ENCODE measurements at regions not wholly inside any gene's neighbourhood (a gene's known extent, or its start where the extent isn't known, plus 50 kb on each side); places are given as distances from the start of the nearest gene placed in this dataset.

GRCh38 chr3:182524711-182525401 lies 268.4 kb upstream of the ATP11B start:
- no peak for ATAC-seq
- H3K4me3 Mint-ChIP-seq, result no peak overlapping the region
- no peaks in the 10 kb centered on the region for H3K36me3 Mint-ChIP-seq
- WGBS (ENCODE audit: insufficient coverage), result 72% methylated on average over 5 of the region's 5 CpGs
- intact Hi-C loops (cut with micrococcal nuclease), result no loop called here
- H3K4me1 Mint-ChIP-seq, result no peaks in the 10 kb centered on the region
- H3K27me3 Mint-ChIP-seq (ENCODE audit: low read depth in 2 of 2), result no peaks in the 10 kb centered on the region
- no peak overlapping the region for H3K4me3 ChIP-seq (ENCODE audit: low read length)
- H3K4me1 ChIP-seq (ENCODE audit: control insufficient read depth, insufficient read depth, low read length), result no peaks in the 10 kb centered on the region
- no peak for TF ChIP-seq CTCF (IDR thresholded peaks at IDR 0.05)
- H3K27ac ChIP-seq (ENCODE audit: low read length), result no peak overlapping the region
- no peaks in the 10 kb centered on the region for H3K36me3 ChIP-seq (ENCODE audit: control insufficient read depth, insufficient read depth, low read length)
- H3K27me3 ChIP-seq (ENCODE audit: control insufficient read depth, insufficient read depth, low read length), result no peaks in the 10 kb centered on the region
- peaks cover 0 to 4% of the 10 kb centered on the region in 2 donors for H3K9me3 Mint-ChIP-seq
- H3K9me3 ChIP-seq (ENCODE audit: control insufficient read depth, insufficient read depth, low read length), result no peaks in the 10 kb centered on the region
- DNase-seq, result no peak
- H3K27ac Mint-ChIP-seq, result no peak overlapping the region

- Mint-ChIP-seq H3K4me3 (no peak overlapping the region), H3K9me3 (peaks cover 0 to 7% of the 10 kb centered on the region in 2 donors), H3K27me3 (ENCODE audit: low read depth in 2 of 2) (no peaks in the 10 kb centered on the region), H3K4me1 (no peaks in the 10 kb centered on the region), H3K36me3 (no peaks in the 10 kb centered on the region), H3K27ac (no peak overlapping the region)
- Histone ChIP-seq H3K4me1 (ENCODE audit: control insufficient read depth, insufficient read depth, low read length) (no peaks in the 10 kb centered on the region), H3K27me3 (ENCODE audit: control insufficient read depth, insufficient read depth, low read length) (no peaks in the 10 kb centered on the region), H3K4me3 (ENCODE audit: low read length) (no peak overlapping the region), H3K9me3 (ENCODE audit: control insufficient read depth, insufficient read depth, low read length) (no peaks in the 10 kb centered on the region), H3K27ac (ENCODE audit: low read length) (no peak overlapping the region), H3K36me3 (ENCODE audit: control insufficient read depth, insufficient read depth, low read length) (no peaks in the 10 kb centered on the region)
- no peak for TF ChIP-seq CTCF (IDR thresholded peaks at IDR 0.05)
- ATAC-seq, result no peak
- 73% methylated on average over 3 of the region's 4 CpGs for WGBS (ENCODE audit: insufficient coverage)
- intact Hi-C loops (cut with micrococcal nuclease), result no loop called here
- no peak for DNase-seq
Observed at GRCh38 chr3:182525766-182526374, 267.4 kb upstream of the ATP11B start.

GRCh38 chr3:182527745-182528144 lies 265.6 kb upstream of the ATP11B start:
- H3K36me3 ChIP-seq (ENCODE audit: control insufficient read depth, insufficient read depth, low read length), result no peaks in the 10 kb centered on the region
- H3K27ac Mint-ChIP-seq, result no peak overlapping the region
- no peaks in the 10 kb centered on the region for H3K27me3 ChIP-seq (ENCODE audit: control insufficient read depth, insufficient read depth, low read length)
- H3K36me3 Mint-ChIP-seq, result no peaks in the 10 kb centered on the region
- ATAC-seq (no peak), DNase-seq (no peak)
- H3K4me1 ChIP-seq (ENCODE audit: control insufficient read depth, insufficient read depth, low read length), result no peaks in the 10 kb centered on the region
- intact Hi-C loops (cut with micrococcal nuclease), result no loop called here
- peaks cover 0 to 7% of the 10 kb centered on the region in 2 donors for H3K9me3 Mint-ChIP-seq
- H3K4me3 Mint-ChIP-seq, result no peak overlapping the region
- TF ChIP-seq CTCF (IDR thresholded peaks at IDR 0.05), result no peak
- H3K4me3 ChIP-seq (ENCODE audit: low read length), result no peak overlapping the region
- no peaks in the 10 kb centered on the region for H3K27me3 Mint-ChIP-seq (ENCODE audit: low read depth in 2 of 2)
- no peaks in the 10 kb centered on the region for H3K4me1 Mint-ChIP-seq
- no peak overlapping the region for H3K27ac ChIP-seq (ENCODE audit: low read length)
- H3K9me3 ChIP-seq (ENCODE audit: control insufficient read depth, insufficient read depth, low read length), result no peaks in the 10 kb centered on the region

GRCh38 chr3:182530316-182530715 lies 263.0 kb upstream of the ATP11B start:
- no peak for DNase-seq
- no peaks in the 10 kb centered on the region for H3K27me3 ChIP-seq (ENCODE audit: control insufficient read depth, insufficient read depth, low read length)
- H3K4me1 Mint-ChIP-seq, result no peaks in the 10 kb centered on the region
- H3K9me3 ChIP-seq (ENCODE audit: control insufficient read depth, insufficient read depth, low read length), result no peaks in the 10 kb centered on the region
- no peak overlapping the region for H3K27ac Mint-ChIP-seq
- no peaks in the 10 kb centered on the region for H3K27me3 Mint-ChIP-seq (ENCODE audit: low read depth in 2 of 2)
- no peak overlapping the region for H3K4me3 Mint-ChIP-seq
- 78% methylated on average over 3 of the region's 3 CpGs for WGBS (ENCODE audit: insufficient coverage)
- H3K27ac ChIP-seq (ENCODE audit: low read length), result no peak overlapping the region
- H3K4me3 ChIP-seq (ENCODE audit: low read length), result no peak overlapping the region
- intact Hi-C loops (cut with micrococcal nuclease), result no loop called here
- H3K4me1 ChIP-seq (ENCODE audit: control insufficient read depth, insufficient read depth, low read length), result no peaks in the 10 kb centered on the region
- H3K36me3 Mint-ChIP-seq, result no peaks in the 10 kb centered on the region
- peaks cover 4 to 8% of the 10 kb centered on the region in 2 donors for H3K9me3 Mint-ChIP-seq
- no peak for TF ChIP-seq CTCF (IDR thresholded peaks at IDR 0.05)
- ATAC-seq, result no peak
- no peaks in the 10 kb centered on the region for H3K36me3 ChIP-seq (ENCODE audit: control insufficient read depth, insufficient read depth, low read length)
